Thyroid gland (tissue), 4 donors: ENCODE measurements at regions not wholly inside any gene's neighbourhood (a gene's known extent, or its start where the extent isn't known, plus 50 kb on each side); places are given as distances from the start of the nearest gene placed in this dataset.

Experiments
- CTCF ChIP-seq, 6 experiments: fragments of 200-600 bp in 3 of 6; fragments of 450-650 bp in 3 of 6; sonication (generic) in 3 of 6; IDR thresholded peaks; one replicate each; pipeline ENCODE4 v1.5.1; 2016 to 2019; ENCODE audit warnings: antibody characterized with exemption in 6 of 6, mild to moderate bottlenecking in 2 of 6, inconsistent platforms in 1 of 6, moderate library complexity in 1 of 6
- POLR2A ChIP-seq, 2 donors: fragments of 450-650 bp; IDR thresholded peaks; one replicate each; pipeline ENCODE4 v1.6.1; 2017; ENCODE audit warnings: antibody characterized with exemption in 2 of 2, mild to moderate bottlenecking in 2 of 2, moderate library complexity in 1 of 2

GRCh38 chr12:5154091-5154490, 110.4 kb downstream of the KCNA5 start:
- no peak for TF ChIP-seq CTCF (IDR thresholded peaks at IDR 0.05)
- no peak for TF ChIP-seq POLR2A (IDR thresholded peaks at IDR 0.05)
